GM12875 (cell line): ENCODE measurements at regions not wholly inside any gene's neighbourhood (a gene's known extent, or its start where the extent isn't known, plus 50 kb on each side); places are given as distances from the start of the nearest gene placed in this dataset.

Experiments
- H3K4me3 ChIP-seq: one replicate; pipeline ENCODE4 v1.5.1; 2011; ENCODE audit warnings: low read depth, low read length, control low read depth
- TF ChIP-seq, protein P1 (sequence below): IDR thresholded peaks from 2 replicates; pipeline ENCODE4 v1.5.1; 2011; ENCODE audit warnings: low read depth, mild to moderate bottlenecking, control low read depth, inconsistent platforms, low read length, moderate library complexity, borderline replicate concordance; ENCODE audit not compliant: insufficient read depth

GRCh38 chr5:3237276-3237868, 358.3 kb upstream of the IRX1 start:
- no peak overlapping the region for H3K4me3 ChIP-seq
- TF ChIP-seq, protein P1, sequence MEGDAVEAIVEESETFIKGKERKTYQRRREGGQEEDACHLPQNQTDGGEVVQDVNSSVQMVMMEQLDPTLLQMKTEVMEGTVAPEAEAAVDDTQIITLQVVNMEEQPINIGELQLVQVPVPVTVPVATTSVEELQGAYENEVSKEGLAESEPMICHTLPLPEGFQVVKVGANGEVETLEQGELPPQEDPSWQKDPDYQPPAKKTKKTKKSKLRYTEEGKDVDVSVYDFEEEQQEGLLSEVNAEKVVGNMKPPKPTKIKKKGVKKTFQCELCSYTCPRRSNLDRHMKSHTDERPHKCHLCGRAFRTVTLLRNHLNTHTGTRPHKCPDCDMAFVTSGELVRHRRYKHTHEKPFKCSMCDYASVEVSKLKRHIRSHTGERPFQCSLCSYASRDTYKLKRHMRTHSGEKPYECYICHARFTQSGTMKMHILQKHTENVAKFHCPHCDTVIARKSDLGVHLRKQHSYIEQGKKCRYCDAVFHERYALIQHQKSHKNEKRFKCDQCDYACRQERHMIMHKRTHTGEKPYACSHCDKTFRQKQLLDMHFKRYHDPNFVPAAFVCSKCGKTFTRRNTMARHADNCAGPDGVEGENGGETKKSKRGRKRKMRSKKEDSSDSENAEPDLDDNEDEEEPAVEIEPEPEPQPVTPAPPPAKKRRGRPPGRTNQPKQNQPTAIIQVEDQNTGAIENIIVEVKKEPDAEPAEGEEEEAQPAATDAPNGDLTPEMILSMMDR = no peak

GRCh38 chr5:3234566-3234965, 361.1 kb upstream of the IRX1 start:
- H3K4me3 ChIP-seq = no peak overlapping the region
- TF ChIP-seq, protein P1 = no peak

DNA sequence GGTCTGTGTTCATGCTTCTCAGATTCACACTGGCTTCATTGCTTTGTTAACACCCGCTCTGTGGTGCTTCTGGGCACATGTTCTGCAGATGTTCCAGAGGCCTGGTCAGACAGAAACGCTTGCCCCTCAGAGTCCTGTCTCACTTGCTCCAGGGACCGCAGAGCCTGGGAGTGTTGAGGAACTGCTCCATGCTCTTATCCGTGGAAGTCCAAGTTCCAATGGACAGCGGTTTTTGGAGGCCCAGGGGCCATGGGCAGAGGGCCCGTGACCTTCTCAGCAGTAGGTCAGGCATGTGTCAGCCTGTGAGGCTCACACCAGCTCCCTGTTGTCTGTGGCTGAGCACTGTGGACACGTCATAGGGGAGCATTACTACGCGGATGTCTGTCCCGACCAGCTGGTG, 364.7 kb upstream of the IRX1 start:
- no peak overlapping the region for H3K4me3 ChIP-seq
- TF ChIP-seq, protein P1 = no peak

DNA sequence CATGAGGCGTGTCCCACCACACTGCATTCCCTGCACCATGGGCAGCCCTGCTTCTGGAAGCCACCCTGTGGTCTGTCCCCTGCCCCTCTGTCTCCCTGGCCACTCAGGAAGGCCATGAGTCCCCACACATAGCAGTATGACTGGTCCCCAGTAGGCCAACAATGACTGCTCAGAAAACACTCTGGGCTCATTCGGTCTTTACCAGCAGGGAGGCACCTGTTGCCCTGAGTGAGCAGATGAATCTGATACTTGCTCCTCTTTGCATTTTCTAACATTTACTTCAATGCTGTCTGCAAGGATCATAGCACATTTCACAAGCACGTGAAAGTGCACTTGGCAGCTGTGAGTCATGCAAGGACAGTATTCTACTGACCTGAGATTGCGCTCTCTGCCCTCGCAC, 365.4 kb upstream of the IRX1 start:
- TF ChIP-seq, protein P1 = no peak

DNA sequence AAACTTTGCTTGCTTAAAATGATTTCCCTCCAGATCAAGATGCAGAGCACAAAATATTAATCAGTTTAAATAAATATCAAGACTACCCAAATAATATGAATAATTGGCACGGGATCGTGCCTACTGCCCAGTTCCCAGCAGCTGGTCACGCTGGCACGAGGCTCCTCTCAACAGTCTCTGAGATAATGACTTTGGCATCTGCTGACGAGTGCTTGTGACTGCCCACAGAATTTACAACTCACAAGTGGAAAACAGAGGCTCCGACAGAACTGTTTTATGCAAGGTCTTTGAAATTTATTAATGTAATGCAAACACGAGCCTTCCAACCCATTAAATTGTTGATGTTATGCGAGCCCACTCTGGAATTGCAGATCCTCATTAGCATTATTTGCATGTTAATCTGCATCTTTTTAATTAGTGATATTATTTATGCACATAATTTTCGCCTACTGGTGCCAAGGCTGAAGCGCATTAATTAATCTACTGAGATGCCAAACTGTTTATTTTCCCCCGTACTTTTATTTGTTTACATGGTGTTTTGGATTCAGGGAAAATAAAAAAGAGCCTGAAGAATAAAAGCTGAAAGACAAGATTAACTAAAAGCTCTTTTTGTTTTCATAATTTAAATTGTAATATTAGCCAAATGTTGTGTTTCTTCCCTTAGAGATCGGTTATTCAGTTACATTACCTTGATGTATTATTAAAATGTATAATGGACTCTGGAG, 369.3 kb upstream of the IRX1 start:
- H3K4me3 ChIP-seq = no peak overlapping the region
- TF ChIP-seq, protein P1 = no peak

More for the DNA sequence above, 365.4 kb upstream of the IRX1 start:
- H3K4me3 ChIP-seq = no peak overlapping the region

DNA sequence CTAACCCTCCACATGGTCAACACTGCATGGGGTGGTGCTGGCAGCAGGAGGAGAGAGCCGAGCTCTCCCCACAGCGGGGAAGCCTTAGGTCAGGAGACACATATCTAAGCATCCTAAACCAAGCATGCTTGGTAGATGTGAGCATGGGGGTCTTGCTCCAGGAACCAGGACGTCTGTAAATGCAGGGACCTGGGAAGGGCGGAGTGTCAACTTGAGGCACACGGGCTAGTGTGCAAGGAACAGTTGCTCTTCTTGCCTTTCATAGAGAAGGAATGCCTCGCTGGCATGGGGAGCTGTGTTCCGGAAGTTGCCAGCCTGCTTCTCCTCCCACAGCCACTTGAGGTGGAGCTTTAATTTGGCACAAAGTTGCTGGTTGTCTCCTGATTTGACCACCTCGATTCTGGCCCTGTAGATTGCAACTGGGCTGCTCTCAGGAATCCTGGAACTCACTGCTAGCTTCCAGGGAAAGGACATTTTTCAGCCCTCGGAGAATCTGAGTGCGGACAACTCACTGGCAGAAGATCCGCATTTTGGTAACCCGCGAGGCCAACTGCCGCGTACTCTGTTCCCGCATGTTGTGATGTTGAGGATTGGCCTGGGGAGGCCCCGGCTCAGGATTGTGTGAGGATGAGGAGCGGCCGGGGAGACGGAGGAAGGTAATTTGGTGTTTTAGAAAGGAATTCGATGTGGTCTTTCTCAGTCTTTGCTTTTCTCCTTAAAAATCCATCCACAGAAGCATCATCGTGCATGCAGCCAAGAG, 370.3 kb upstream of the IRX1 start:
- TF ChIP-seq, protein P1 = no peak
- H3K4me3 ChIP-seq = no peak overlapping the region
